ENCODE measurements at regions not wholly inside any gene's neighbourhood (a gene's known extent, or its start where the extent isn't known, plus 50 kb on each side); places are given as distances from the start of the nearest gene placed in this dataset.

- TF ChIP-seq ZNF124 (CRISPR knock-in tag; IDR thresholded peaks at IDR 0.05) (no peak), HDAC6 (IDR thresholded peaks at IDR 0.05; ENCODE audit: low read depth, low read length) (no peak)
Observed at GRCh38 chr20:11001302-11001701, 327.5 kb upstream of the JAG1 start.
